ENCODE measurements at regions not wholly inside any gene's neighbourhood (a gene's known extent, or its start where the extent isn't known, plus 50 kb on each side); places are given as distances from the start of the nearest gene placed in this dataset.

DNA sequence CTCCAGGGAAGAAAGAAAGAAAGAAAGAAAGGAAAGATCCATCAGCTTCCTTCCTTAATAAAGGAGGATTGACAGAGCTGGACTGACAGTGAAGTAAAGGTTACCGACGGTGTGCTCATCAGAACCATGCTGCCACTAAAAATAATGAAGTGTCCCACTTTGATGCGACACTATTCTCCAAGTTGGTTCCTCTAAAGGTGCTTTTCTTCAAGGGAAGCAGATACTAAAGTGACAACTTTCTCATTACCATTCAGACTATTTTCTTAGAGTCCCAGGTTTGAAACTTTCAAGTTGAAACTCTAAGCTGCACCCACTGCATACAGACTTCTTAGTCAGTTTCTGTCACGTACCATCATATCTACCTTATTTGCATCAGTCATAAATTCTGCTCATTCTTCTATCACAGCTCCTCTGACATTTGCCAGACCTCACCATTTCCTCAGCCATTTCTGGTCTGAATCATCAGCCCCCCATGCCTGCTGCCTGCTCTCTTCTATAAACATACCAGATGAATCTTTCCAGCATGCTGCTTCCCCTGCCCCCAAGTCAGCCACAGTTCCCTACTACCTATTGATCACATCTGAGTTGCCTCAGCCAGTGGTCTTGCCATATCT, 177.6 kb downstream of the DEPDC1B start:
- TF ChIP-seq FOXP2 (optimal IDR thresholded peaks at IDR 0.05; ENCODE audit: borderline replicate concordance, extremely low read depth, extremely low read length, insufficient read depth) (no peak), SIN3A (IDR thresholded peaks at IDR 0.05; ENCODE audit: borderline replicate concordance, insufficient read depth, low read length) (no peak), POLR2AphosphoS5 (IDR thresholded peaks at IDR 0.05; ENCODE audit: low read depth, low read length) (no peak), TAF1 (IDR thresholded peaks at IDR 0.05; ENCODE audit: borderline replicate concordance, insufficient read depth, low read length) (no peak)
- TF ChIP-seq, protein P1, sequence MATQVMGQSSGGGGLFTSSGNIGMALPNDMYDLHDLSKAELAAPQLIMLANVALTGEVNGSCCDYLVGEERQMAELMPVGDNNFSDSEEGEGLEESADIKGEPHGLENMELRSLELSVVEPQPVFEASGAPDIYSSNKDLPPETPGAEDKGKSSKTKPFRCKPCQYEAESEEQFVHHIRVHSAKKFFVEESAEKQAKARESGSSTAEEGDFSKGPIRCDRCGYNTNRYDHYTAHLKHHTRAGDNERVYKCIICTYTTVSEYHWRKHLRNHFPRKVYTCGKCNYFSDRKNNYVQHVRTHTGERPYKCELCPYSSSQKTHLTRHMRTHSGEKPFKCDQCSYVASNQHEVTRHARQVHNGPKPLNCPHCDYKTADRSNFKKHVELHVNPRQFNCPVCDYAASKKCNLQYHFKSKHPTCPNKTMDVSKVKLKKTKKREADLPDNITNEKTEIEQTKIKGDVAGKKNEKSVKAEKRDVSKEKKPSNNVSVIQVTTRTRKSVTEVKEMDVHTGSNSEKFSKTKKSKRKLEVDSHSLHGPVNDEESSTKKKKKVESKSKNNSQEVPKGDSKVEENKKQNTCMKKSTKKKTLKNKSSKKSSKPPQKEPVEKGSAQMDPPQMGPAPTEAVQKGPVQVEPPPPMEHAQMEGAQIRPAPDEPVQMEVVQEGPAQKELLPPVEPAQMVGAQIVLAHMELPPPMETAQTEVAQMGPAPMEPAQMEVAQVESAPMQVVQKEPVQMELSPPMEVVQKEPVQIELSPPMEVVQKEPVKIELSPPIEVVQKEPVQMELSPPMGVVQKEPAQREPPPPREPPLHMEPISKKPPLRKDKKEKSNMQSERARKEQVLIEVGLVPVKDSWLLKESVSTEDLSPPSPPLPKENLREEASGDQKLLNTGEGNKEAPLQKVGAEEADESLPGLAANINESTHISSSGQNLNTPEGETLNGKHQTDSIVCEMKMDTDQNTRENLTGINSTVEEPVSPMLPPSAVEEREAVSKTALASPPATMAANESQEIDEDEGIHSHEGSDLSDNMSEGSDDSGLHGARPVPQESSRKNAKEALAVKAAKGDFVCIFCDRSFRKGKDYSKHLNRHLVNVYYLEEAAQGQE (IDR thresholded peaks at IDR 0.05; ENCODE audit: insufficient read depth in 1 of 2, low read depth in 2 of 2, low read length in 2 of 2), result no peak

DNA sequence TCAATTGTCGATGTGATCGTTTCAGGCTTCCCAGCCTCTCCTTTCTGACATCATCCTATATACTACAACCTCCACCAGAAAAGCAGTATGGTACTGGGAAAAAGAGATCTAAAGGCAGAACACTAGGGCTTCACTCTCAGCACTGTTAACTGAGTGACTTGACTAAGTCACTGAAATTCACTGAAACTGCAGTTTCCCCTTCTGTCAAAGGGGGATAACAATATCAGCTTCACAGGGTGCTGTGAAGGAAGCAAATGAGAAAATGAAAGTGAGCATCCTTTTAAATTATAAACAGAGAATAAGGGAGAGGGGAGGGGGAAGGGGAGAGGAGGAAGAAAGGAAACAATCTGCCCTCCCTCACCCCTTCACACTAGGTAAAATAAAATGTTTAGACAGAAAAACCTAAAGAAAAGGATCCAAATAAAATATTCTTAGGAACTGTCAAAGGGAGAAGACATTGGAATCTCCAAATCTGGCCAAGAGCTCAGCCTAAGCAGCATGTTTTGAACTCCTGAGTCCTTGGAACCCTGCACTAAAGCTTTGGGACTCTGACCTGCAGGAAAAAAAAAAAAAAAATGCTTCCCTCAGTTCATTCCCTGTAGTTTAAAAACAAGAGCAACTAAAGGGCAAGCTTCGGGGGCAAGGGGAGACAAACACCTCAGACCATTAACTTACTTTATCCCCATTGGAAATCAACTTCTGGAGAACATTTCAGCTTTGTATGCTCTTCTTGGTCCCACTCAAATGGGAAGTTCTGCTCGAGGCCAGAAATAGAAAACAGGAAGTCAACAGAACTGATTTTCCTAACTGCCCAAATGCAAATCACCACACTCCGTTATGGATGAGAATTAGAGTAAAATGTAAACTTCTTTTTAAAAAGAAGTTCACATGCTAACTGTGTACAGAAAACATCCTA, 178.3 kb downstream of the DEPDC1B start:
- TF ChIP-seq, protein P1 (IDR thresholded peaks at IDR 0.05; ENCODE audit: insufficient read depth in 1 of 2, low read depth in 2 of 2, low read length in 2 of 2), result no peak

DNA sequence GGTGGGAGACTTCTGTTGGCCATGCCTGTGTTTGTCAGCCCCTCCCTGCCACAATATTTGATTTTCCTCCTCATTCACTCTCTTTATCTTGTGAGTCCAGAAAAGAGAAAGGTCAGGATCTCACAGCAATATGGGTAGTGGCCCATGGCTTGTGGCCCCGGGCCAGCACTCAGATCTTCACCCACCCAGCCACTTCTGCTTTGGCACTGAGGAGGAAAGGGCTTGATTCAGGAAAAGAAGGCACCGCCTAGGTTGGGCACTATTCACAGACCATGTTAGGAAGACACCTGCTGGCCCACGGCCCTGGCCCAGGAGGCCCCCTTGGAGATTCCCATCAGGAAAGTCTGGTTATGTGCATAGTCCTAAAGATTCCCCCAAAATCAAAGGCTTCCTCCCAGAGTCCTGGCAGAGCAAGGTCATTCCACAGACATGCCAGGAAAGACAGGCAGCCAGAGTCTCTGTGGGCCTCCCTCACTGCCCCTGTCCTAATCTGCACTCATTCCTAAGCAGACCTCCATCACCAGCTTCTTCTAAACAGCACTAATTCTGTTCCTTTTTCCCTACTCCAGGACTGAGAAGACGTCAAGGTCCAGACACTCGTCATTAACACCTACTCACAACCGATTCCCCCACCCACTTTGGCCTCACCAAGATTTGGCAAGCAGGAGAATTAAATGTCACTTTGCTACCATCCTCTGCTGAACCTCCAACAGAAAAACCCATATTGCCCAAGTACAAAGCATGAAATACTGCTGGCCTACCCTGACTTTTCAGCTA, 179.3 kb downstream of the DEPDC1B start:
- TF ChIP-seq, protein P1 (IDR thresholded peaks at IDR 0.05; ENCODE audit: insufficient read depth in 1 of 2, low read depth in 2 of 2, low read length in 2 of 2), result no peak
- TF ChIP-seq TAF1 (IDR thresholded peaks at IDR 0.05; ENCODE audit: borderline replicate concordance, insufficient read depth, low read length) (no peak), POLR2AphosphoS5 (IDR thresholded peaks at IDR 0.05; ENCODE audit: low read depth, low read length) (no peak), FOXP2 (optimal IDR thresholded peaks at IDR 0.05; ENCODE audit: borderline replicate concordance, extremely low read depth, extremely low read length, insufficient read depth) (no peak), SIN3A (IDR thresholded peaks at IDR 0.05; ENCODE audit: borderline replicate concordance, insufficient read depth, low read length) (no peak)

DNA sequence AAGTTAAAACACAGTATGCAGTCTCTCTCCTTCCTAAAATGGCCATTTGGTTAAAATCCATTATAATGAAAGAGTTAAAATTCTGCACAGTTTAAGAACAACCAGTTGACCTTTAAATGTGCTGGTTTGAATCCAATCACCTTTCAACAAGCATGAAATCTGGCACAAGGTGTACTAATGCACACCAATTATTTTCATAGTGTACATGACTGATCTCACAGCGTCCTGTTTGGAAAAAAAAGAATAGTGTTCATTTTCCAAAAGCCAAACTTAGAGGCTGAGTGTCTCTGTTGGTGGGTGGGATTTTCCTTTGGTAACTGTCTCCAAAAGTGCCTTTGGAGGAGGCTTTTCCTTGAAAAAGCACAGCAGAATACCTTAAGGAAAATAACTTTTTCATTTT, 180.6 kb downstream of the DEPDC1B start:
- TF ChIP-seq FOXP2 (optimal IDR thresholded peaks at IDR 0.05; ENCODE audit: borderline replicate concordance, extremely low read depth, extremely low read length, insufficient read depth) (no peak), TAF1 (IDR thresholded peaks at IDR 0.05; ENCODE audit: borderline replicate concordance, insufficient read depth, low read length) (no peak), SIN3A (IDR thresholded peaks at IDR 0.05; ENCODE audit: borderline replicate concordance, insufficient read depth, low read length) (no peak), POLR2AphosphoS5 (IDR thresholded peaks at IDR 0.05; ENCODE audit: low read depth, low read length) (no peak)
- TF ChIP-seq, protein P1 (IDR thresholded peaks at IDR 0.05; ENCODE audit: insufficient read depth in 1 of 2, low read depth in 2 of 2, low read length in 2 of 2), result no peak
